ENCODE measurements at regions not wholly inside any gene's neighbourhood (a gene's known extent, or its start where the extent isn't known, plus 50 kb on each side); places are given as distances from the start of the nearest gene placed in this dataset.
A peak's percentile ranks its signal among the peaks of the same experiment; 100 is the strongest.

GRCh38 chr5:19264821-19265220, 723.2 kb downstream of the CDH18 start:
- Histone ChIP-seq H3F3A (ENCODE audit: control insufficient read depth, insufficient read depth) (no peaks in the 10 kb centered on the region), H4K20me1 (ENCODE audit: control insufficient read depth, insufficient read depth, low read depth, low read length) (no peaks in the 10 kb centered on the region), H3K9me2 (replicated peaks; ENCODE audit: control insufficient read depth, low read length) (no peaks in the 10 kb centered on the region), H3K4me3 (ENCODE audit: low read length) (no peak overlapping the region), H3K4me1 (ENCODE audit: control insufficient read depth, low read length) (peaks cover 41% of the 10 kb centered on the region), H3K36me3 (ENCODE audit: control insufficient read depth, low read length) (peaks cover 5% of the 10 kb centered on the region; the same call in 1 of the 2 replicates), H3K27me3 (ENCODE audit: control insufficient read depth, low read length) (no peaks in the 10 kb centered on the region), H3K79me2 (ENCODE audit: control insufficient read depth, low read length) (no peaks in the 10 kb centered on the region), H3K27ac (ENCODE audit: low read depth, low read length) (no peak overlapping the region), H3K9me3 (ENCODE audit: control insufficient read depth, insufficient read depth, low read length) (no peaks in the 10 kb centered on the region), H3K4me2 (ENCODE audit: low read length) (no peak overlapping the region)
- TF ChIP-seq EZH2phosphoT487 (IDR thresholded peaks at IDR 0.05; ENCODE audit: borderline replicate concordance, low read length), result no peak
- TF ChIP-seq, protein P1, sequence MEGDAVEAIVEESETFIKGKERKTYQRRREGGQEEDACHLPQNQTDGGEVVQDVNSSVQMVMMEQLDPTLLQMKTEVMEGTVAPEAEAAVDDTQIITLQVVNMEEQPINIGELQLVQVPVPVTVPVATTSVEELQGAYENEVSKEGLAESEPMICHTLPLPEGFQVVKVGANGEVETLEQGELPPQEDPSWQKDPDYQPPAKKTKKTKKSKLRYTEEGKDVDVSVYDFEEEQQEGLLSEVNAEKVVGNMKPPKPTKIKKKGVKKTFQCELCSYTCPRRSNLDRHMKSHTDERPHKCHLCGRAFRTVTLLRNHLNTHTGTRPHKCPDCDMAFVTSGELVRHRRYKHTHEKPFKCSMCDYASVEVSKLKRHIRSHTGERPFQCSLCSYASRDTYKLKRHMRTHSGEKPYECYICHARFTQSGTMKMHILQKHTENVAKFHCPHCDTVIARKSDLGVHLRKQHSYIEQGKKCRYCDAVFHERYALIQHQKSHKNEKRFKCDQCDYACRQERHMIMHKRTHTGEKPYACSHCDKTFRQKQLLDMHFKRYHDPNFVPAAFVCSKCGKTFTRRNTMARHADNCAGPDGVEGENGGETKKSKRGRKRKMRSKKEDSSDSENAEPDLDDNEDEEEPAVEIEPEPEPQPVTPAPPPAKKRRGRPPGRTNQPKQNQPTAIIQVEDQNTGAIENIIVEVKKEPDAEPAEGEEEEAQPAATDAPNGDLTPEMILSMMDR (IDR thresholded peaks at IDR 0.05; ENCODE audit: low read depth, low read length, poor library complexity, severe bottlenecking), result no peak

DNA sequence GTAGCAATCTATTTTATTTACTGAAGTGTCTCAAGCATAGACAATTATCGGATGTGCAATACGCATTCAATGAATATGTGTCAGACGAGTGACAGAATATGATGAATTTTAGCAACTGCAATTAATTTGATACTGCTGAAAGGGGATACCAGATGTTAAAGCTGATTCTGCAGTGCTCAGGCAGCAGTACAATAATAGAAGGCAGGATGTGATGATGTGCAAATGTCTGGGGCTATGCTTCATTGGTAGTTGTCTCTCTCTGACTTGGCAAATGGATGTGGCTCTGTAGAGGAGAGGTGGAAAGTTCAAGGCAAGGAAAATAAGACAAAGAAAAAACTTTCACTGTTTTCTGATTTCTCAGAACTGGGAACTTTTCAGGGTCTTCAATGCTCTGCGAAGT, 721.2 kb downstream of the CDH18 start:
- Histone ChIP-seq H3K27me3 (ENCODE audit: control insufficient read depth, low read length) (no peaks in the 10 kb centered on the region), H3K4me1 (ENCODE audit: control insufficient read depth, low read length) (peaks cover 57% of the 10 kb centered on the region), H3K9me3 (ENCODE audit: control insufficient read depth, insufficient read depth, low read length) (no peaks in the 10 kb centered on the region), H3K36me3 (ENCODE audit: control insufficient read depth, low read length) (peaks cover 11% of the 10 kb centered on the region; the same call in 1 of the 2 replicates), H3F3A (ENCODE audit: control insufficient read depth, insufficient read depth) (no peaks in the 10 kb centered on the region), H4K20me1 (ENCODE audit: control insufficient read depth, insufficient read depth, low read depth, low read length) (no peaks in the 10 kb centered on the region), H3K79me2 (ENCODE audit: control insufficient read depth, low read length) (no peaks in the 10 kb centered on the region), H3K27ac (ENCODE audit: low read depth, low read length) (peak overlapping the region; percentile 36), H3K4me3 (ENCODE audit: low read length) (peak overlapping the region; percentile 13; the same call in 1 of the 2 replicates), H3K4me2 (ENCODE audit: low read length) (peak overlapping the region; percentile 46), H3K9me2 (replicated peaks; ENCODE audit: control insufficient read depth, low read length) (no peaks in the 10 kb centered on the region)
- TF ChIP-seq, protein P1 (IDR thresholded peaks at IDR 0.05; ENCODE audit: low read depth, low read length, poor library complexity, severe bottlenecking), result no peak
- no peak for TF ChIP-seq EZH2phosphoT487 (IDR thresholded peaks at IDR 0.05; ENCODE audit: borderline replicate concordance, low read length)

DNA sequence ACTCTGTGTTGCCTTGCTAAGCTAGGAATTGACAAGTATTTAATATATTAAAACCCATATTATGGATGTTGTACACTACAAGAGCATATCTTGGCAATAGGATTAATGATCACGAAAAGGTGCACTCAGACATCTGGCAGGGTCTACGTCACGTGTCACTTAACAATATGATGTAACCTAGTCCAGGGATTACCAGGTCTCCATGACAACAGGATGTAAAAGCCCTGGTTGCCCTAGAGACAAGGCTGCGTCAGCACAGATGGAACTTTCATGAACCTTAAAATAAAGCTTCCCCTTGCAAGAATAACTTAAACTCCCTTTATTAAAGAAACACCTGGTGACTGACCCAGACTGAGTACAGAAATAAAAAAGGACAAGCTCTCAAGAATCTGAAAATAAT, 717.8 kb downstream of the CDH18 start:
- H3K79me2 ChIP-seq (ENCODE audit: control insufficient read depth, low read length), result no peaks in the 10 kb centered on the region
- H4K20me1 ChIP-seq (ENCODE audit: control insufficient read depth, insufficient read depth, low read depth, low read length), result no peaks in the 10 kb centered on the region
- peaks cover 11% of the 10 kb centered on the region; the same call in 1 of the 2 replicates for H3K36me3 ChIP-seq (ENCODE audit: control insufficient read depth, low read length)
- no peaks in the 10 kb centered on the region for H3K9me3 ChIP-seq (ENCODE audit: control insufficient read depth, insufficient read depth, low read length)
- H3K27me3 ChIP-seq (ENCODE audit: control insufficient read depth, low read length), result no peaks in the 10 kb centered on the region
- H3K4me3 ChIP-seq (ENCODE audit: low read length), result peak overlapping the region; percentile 30
- H3K4me1 ChIP-seq (ENCODE audit: control insufficient read depth, low read length), result peaks cover 56% of the 10 kb centered on the region
- H3F3A ChIP-seq (ENCODE audit: control insufficient read depth, insufficient read depth), result no peaks in the 10 kb centered on the region
- H3K9me2 ChIP-seq (replicated peaks; ENCODE audit: control insufficient read depth, low read length), result no peaks in the 10 kb centered on the region
- no peak for TF ChIP-seq EZH2phosphoT487 (IDR thresholded peaks at IDR 0.05; ENCODE audit: borderline replicate concordance, low read length)
- TF ChIP-seq, protein P1 (IDR thresholded peaks at IDR 0.05; ENCODE audit: low read depth, low read length, poor library complexity, severe bottlenecking), result no peak
- peak overlapping the region; percentile 52 for H3K4me2 ChIP-seq (ENCODE audit: low read length)
- peak overlapping the region; percentile 76 for H3K27ac ChIP-seq (ENCODE audit: low read depth, low read length)
